ENCODE measurements at regions not wholly inside any gene's neighbourhood (a gene's known extent, or its start where the extent isn't known, plus 50 kb on each side); places are given as distances from the start of the nearest gene placed in this dataset.

GRCh38 chr2:14364471-14364870 lies 268.0 kb upstream of the LRATD1 start:
- ChIA-PET POLR2A (no interaction called here), CTCF (no interaction called here)
- TF ChIP-seq BHLHE40 (IDR thresholded peaks at IDR 0.05; ENCODE audit: borderline replicate concordance) (no peak), TARDBP (IDR thresholded peaks at IDR 0.05) (no peak), ELF4 (IDR thresholded peaks at IDR 0.05) (no peak), HDGF (IDR thresholded peaks at IDR 0.05; ENCODE audit: borderline replicate concordance) (no peak), ARNT (IDR thresholded peaks at IDR 0.05) (no peak), NFRKB (IDR thresholded peaks at IDR 0.05) (no peak), FOXK2 (IDR thresholded peaks at IDR 0.05) (no peak), LEF1 (IDR thresholded peaks at IDR 0.05; ENCODE audit: borderline replicate concordance) (no peak), FOXA1 (IDR thresholded peaks at IDR 0.05) (no peak), ZNF384 (IDR thresholded peaks at IDR 0.05) (no peak)
- no peak for DNase-seq (ENCODE audit: extremely low spot score)

- CTCF ChIA-PET: interaction anchor here (0.7 kb wide), 1 partner anchor 12 kb away, joined by 3 read pairs; no protein-coding TSS in a partner anchor
- no peak for DNase-seq (ENCODE audit: extremely low spot score)
- TF ChIP-seq FOXA1 (IDR thresholded peaks at IDR 0.05): no peak
- TF ChIP-seq FOXK2 (IDR thresholded peaks at IDR 0.05): no peak
- TF ChIP-seq ELF4 (IDR thresholded peaks at IDR 0.05): no peak
- no peak for TF ChIP-seq BHLHE40 (IDR thresholded peaks at IDR 0.05; ENCODE audit: borderline replicate concordance)
- TF ChIP-seq SP1 (IDR thresholded peaks at IDR 0.05): no peak
- no peak for TF ChIP-seq SUZ12 (IDR thresholded peaks at IDR 0.05)
- TF ChIP-seq NFRKB (IDR thresholded peaks at IDR 0.05): no peak
- TF ChIP-seq ARNT (IDR thresholded peaks at IDR 0.05): no peak
- no peak for TF ChIP-seq TARDBP (IDR thresholded peaks at IDR 0.05)
- no peak for TF ChIP-seq PKNOX1 (IDR thresholded peaks at IDR 0.05)
- no peak for TF ChIP-seq FOXM1 (IDR thresholded peaks at IDR 0.05; ENCODE audit: borderline replicate concordance)
- no peak for TF ChIP-seq HDGF (IDR thresholded peaks at IDR 0.05; ENCODE audit: borderline replicate concordance)
- TF ChIP-seq CTBP1 (IDR thresholded peaks at IDR 0.05; ENCODE audit: borderline replicate concordance): no peak
- no peak for TF ChIP-seq L3MBTL2 (conservative IDR thresholded peaks at IDR 0.05)
- TF ChIP-seq LEF1 (IDR thresholded peaks at IDR 0.05; ENCODE audit: borderline replicate concordance): no peak
- TF ChIP-seq ZNF384 (IDR thresholded peaks at IDR 0.05): no peak
- POLR2A ChIA-PET: no interaction called here
These were observed 247.5 kb upstream of the LRATD1 start for GRCh38 chr2:14385043-14385442.

- CTCF ChIA-PET: no interaction called here
- DNase-seq (ENCODE audit: extremely low spot score): no peak
- POLR2A ChIA-PET: no interaction called here
- TF ChIP-seq ELF4 (IDR thresholded peaks at IDR 0.05) (no peak), FOXK2 (IDR thresholded peaks at IDR 0.05) (no peak), LEF1 (IDR thresholded peaks at IDR 0.05; ENCODE audit: borderline replicate concordance) (no peak), NFRKB (IDR thresholded peaks at IDR 0.05) (no peak), FOXA1 (IDR thresholded peaks at IDR 0.05) (no peak), HDGF (IDR thresholded peaks at IDR 0.05; ENCODE audit: borderline replicate concordance) (no peak), ZNF384 (IDR thresholded peaks at IDR 0.05) (no peak), SUZ12 (IDR thresholded peaks at IDR 0.05) (no peak), FOXM1 (IDR thresholded peaks at IDR 0.05; ENCODE audit: borderline replicate concordance) (no peak), BHLHE40 (IDR thresholded peaks at IDR 0.05; ENCODE audit: borderline replicate concordance) (no peak), PKNOX1 (IDR thresholded peaks at IDR 0.05) (no peak), TARDBP (IDR thresholded peaks at IDR 0.05) (no peak)
These were observed 245.2 kb upstream of the LRATD1 start for GRCh38 chr2:14387332-14387731.

- POLR2A ChIA-PET: no interaction called here
These were observed 243.8 kb upstream of the LRATD1 start for GRCh38 chr2:14388724-14389123.

GRCh38 chr2:14396533-14397083 lies 235.9 kb upstream of the LRATD1 start:
- TF ChIP-seq SUZ12 (IDR thresholded peaks at IDR 0.05) (no peak), CTBP1 (IDR thresholded peaks at IDR 0.05; ENCODE audit: borderline replicate concordance) (no peak), FOXM1 (IDR thresholded peaks at IDR 0.05; ENCODE audit: borderline replicate concordance) (no peak), HDGF (IDR thresholded peaks at IDR 0.05; ENCODE audit: borderline replicate concordance) (no peak), ZNF384 (IDR thresholded peaks at IDR 0.05) (no peak), ARNT (IDR thresholded peaks at IDR 0.05) (no peak)
- DNase-seq (ENCODE audit: extremely low spot score): no peak
- POLR2A ChIA-PET: no interaction called here
- CTCF ChIA-PET: no interaction called here

More at GRCh38 chr2:14388724-14389123, 243.8 kb upstream of the LRATD1 start:
- TF ChIP-seq ARNT (IDR thresholded peaks at IDR 0.05): no peak
- no peak for DNase-seq (ENCODE audit: extremely low spot score)
- CTCF ChIA-PET: no interaction called here

- DNase-seq (ENCODE audit: extremely low spot score): no peak
- ChIA-PET CTCF (no interaction called here), POLR2A (no interaction called here)
- TF ChIP-seq ARNT (IDR thresholded peaks at IDR 0.05) (no peak), NFRKB (IDR thresholded peaks at IDR 0.05) (no peak), LEF1 (IDR thresholded peaks at IDR 0.05; ENCODE audit: borderline replicate concordance) (no peak), ZNF384 (IDR thresholded peaks at IDR 0.05) (no peak), ELF4 (IDR thresholded peaks at IDR 0.05) (no peak), BHLHE40 (IDR thresholded peaks at IDR 0.05; ENCODE audit: borderline replicate concordance) (no peak), SUZ12 (IDR thresholded peaks at IDR 0.05) (no peak), FOXM1 (IDR thresholded peaks at IDR 0.05; ENCODE audit: borderline replicate concordance) (no peak), CTBP1 (IDR thresholded peaks at IDR 0.05; ENCODE audit: borderline replicate concordance) (no peak), SP1 (IDR thresholded peaks at IDR 0.05) (no peak), FOXA1 (IDR thresholded peaks at IDR 0.05) (no peak), FOXK2 (IDR thresholded peaks at IDR 0.05) (no peak), L3MBTL2 (conservative IDR thresholded peaks at IDR 0.05) (no peak), HDGF (IDR thresholded peaks at IDR 0.05; ENCODE audit: borderline replicate concordance) (no peak), PKNOX1 (IDR thresholded peaks at IDR 0.05) (no peak)
These were observed 233.9 kb upstream of the LRATD1 start for GRCh38 chr2:14398641-14399040.

All from HEK293T (cell line).